Adrenal gland (tissue), 9 donors: ENCODE measurements at regions not wholly inside any gene's neighbourhood (a gene's known extent, or its start where the extent isn't known, plus 50 kb on each side); places are given as distances from the start of the nearest gene placed in this dataset.

ENCODE experiments used
- DNase-seq, 7 donors: peaks; one replicate each; pipeline ENCODE4 v3.0.0-alpha.2; 2019 to 2020
- H3K27ac ChIP-seq, 5 donors: fragments of 200-600 bp; sonication (generic) in 4 of 5; 1 replicate in 3 of 5; 2 replicates in 2 of 5; pipeline versions ENCODE4 v1.5.1 to v1.8.0; 2016 to 2020; ENCODE audit warnings: mild to moderate bottlenecking in 1 of 5
- H3K27me3 ChIP-seq: fragments of 200-600 bp; 2 replicates; pipeline ENCODE4 v1.8.0; 2021
- H3K36me3 ChIP-seq, 2 donors: fragments of 200-600 bp; replicated peaks in 1 of 2; 1 replicate in 1 of 2; 2 replicates in 1 of 2; pipeline versions ENCODE4 v1.5.1 to v1.8.0; 2018 to 2022
- H3K4me1 ChIP-seq, 2 donors: fragments of 200-600 bp; replicated peaks in 1 of 2; 1 replicate in 1 of 2; 2 replicates in 1 of 2; pipeline versions ENCODE4 v1.5.1 to v1.8.0; 2018 to 2021
- H3K4me3 ChIP-seq, 4 donors: fragments of 200-600 bp; sonication (generic) in 3 of 4; one replicate each; pipeline ENCODE4 v1.5.1; 2016 to 2018
- H3K9me3 ChIP-seq, 3 donors: fragments of 200-600 bp; sonication (generic) in 1 of 3; replicated peaks in 1 of 3; 1 replicate in 2 of 3; 2 replicates in 1 of 3; pipeline versions ENCODE4 v1.5.1 to v1.8.0; 2016 to 2021
- POLR2A ChIP-seq, 2 donors: fragments of 450-650 bp; IDR thresholded peaks; one replicate each; pipeline ENCODE4 v1.6.1; 2017; ENCODE audit warnings: antibody characterized with exemption in 2 of 2, mild to moderate bottlenecking in 2 of 2, moderate library complexity in 1 of 2
- WGBS, 4 donors: extraction: QIAGEN DNeasy Blood & Tissue Kit in 2 of 4; methylation state at CpG; one replicate each; pipeline versions ENCODE4 v1.1.5 to v1.1.7; 2013 to 2017; 5-methylcytosine and 5-hydroxymethylcytosine counted together
- intact Hi-C, 2 donors: fragments of 100-400 bp; cut with DNase I; formaldehyde crosslinking; loops; one replicate each; pipeline versions ENCODE4 v1.14.1 to v1.15.0; 2022 to 2023
- TF ChIP-seq, protein P1 (sequence below), 6 experiments: fragments of 450-650 bp in 4 of 6; fragments of 200-600 bp in 2 of 6; sonication (generic) in 1 of 6; IDR thresholded peaks; 1 replicate in 5 of 6; 2 replicates in 1 of 6; pipeline versions ENCODE4 v1.5.1 to v1.8.0; 2016 to 2021; ENCODE audit warnings: antibody characterized with exemption in 6 of 6, mild to moderate bottlenecking in 2 of 6, moderate library complexity in 1 of 6
- donor health status: healthy with polysubstance abuse.
- donor health status: Bipolar disorder and iron deficiency.
- donor health status: DM: yes; HTN: yes; CAD: no.
- donor health status: DM: no; HTN: no; CAD: no.
- donor health status: DM: no; HTN: no; CAD: no.

DNA sequence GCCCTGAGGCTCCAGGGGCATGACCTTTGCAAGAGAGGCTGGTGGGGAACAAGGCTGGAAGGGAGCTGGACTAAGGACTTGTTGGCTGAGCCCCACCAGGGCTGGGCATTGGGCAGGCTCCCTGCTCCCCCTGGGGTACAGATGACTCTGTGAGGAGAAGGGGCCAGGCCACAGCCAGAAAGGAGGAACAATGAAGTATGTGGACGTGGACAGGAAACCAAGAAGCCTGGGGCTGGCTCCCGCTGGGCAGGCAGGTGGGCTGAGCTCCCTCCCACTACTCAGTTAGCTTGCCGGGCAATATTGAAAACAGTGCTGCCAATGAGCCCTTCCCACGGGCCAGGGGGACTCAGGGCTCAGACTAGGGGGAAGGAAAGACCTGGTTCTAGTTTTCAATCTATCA lies 66.1 kb upstream of the SPTLC1 start:
- 56 to 75% (median 69%) methylated on average over 4 of the region's 4 CpGs for WGBS, 4 donors
- Histone ChIP-seq H3K4me3 (no peak overlapping the region), H3K27ac (peak overlapping the region in 1 of 5 donors; percentile 74), H3K27me3 (no peaks in the 10 kb centered on the region), H3K9me3 (no peaks in the 10 kb centered on the region), H3K4me1 (peaks cover 0 to 8% of the 10 kb centered on the region in 2 donors), H3K36me3 (no peaks in the 10 kb centered on the region)
- intact Hi-C loops, result loop anchor here in 1 of 2 donors (5.0 kb wide), 1 partner anchor 569 kb away; no protein-coding TSS in a partner anchor
- DNase-seq, result no peak
- no peak for TF ChIP-seq POLR2A (IDR thresholded peaks at IDR 0.05)
- TF ChIP-seq, protein P1, sequence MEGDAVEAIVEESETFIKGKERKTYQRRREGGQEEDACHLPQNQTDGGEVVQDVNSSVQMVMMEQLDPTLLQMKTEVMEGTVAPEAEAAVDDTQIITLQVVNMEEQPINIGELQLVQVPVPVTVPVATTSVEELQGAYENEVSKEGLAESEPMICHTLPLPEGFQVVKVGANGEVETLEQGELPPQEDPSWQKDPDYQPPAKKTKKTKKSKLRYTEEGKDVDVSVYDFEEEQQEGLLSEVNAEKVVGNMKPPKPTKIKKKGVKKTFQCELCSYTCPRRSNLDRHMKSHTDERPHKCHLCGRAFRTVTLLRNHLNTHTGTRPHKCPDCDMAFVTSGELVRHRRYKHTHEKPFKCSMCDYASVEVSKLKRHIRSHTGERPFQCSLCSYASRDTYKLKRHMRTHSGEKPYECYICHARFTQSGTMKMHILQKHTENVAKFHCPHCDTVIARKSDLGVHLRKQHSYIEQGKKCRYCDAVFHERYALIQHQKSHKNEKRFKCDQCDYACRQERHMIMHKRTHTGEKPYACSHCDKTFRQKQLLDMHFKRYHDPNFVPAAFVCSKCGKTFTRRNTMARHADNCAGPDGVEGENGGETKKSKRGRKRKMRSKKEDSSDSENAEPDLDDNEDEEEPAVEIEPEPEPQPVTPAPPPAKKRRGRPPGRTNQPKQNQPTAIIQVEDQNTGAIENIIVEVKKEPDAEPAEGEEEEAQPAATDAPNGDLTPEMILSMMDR (IDR thresholded peaks at IDR 0.05), result no peak

GRCh38 chr9:92180669-92181181 lies 65.5 kb upstream of the SPTLC1 start:
- 31 to 46% (median 46%) methylated on average over 4 to 7 of the region's 7 CpGs for WGBS, 4 donors
- H3K9me3 ChIP-seq, result no peaks in the 10 kb centered on the region
- peaks cover 0 to 8% of the 10 kb centered on the region in 2 donors for H3K4me1 ChIP-seq
- no peaks in the 10 kb centered on the region for H3K36me3 ChIP-seq
- intact Hi-C loops, result loop anchor here in 1 of 2 donors (5.0 kb wide), 1 partner anchor 568 kb away; no protein-coding TSS in a partner anchor
- H3K27ac ChIP-seq, result peak overlapping the region in 1 of 5 donors; percentile 74
- no peak overlapping the region for H3K4me3 ChIP-seq
- TF ChIP-seq, protein P1 (IDR thresholded peaks at IDR 0.05), result peak in 1 of 6 experiments; percentile 2
- no peak for TF ChIP-seq POLR2A (IDR thresholded peaks at IDR 0.05)
- H3K27me3 ChIP-seq, result no peaks in the 10 kb centered on the region
- peak; percentile 54 to 85 (median 71) for DNase-seq

DNA sequence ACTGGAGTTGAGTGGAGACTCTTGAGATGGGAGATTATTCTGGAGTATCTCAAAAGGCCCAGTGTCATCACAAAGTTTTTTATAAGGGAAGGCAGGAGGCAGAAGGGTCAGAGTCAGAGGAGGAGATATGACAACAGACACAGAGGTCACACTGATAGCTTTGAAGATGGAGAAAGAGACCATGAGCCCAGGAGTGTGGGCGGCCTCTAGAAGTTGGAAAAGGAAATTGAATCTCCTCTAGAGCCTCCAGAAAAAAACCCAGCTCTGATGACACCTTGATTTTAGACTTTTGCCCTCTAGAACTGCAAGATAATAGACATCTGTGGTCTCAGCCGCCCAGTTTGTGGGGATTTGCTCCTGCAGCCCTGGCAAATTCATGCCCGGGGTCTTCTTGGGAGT lies 64.8 kb upstream of the SPTLC1 start:
- no peaks in the 10 kb centered on the region for H3K9me3 ChIP-seq
- H3K36me3 ChIP-seq, result no peaks in the 10 kb centered on the region
- no peaks in the 10 kb centered on the region for H3K27me3 ChIP-seq
- intact Hi-C loops, result loop anchor here in 1 of 2 donors (5.0 kb wide), 1 partner anchor 568 kb away; no protein-coding TSS in a partner anchor
- TF ChIP-seq, protein P1 (IDR thresholded peaks at IDR 0.05), result no peak
- TF ChIP-seq POLR2A (IDR thresholded peaks at IDR 0.05), result no peak
- DNase-seq, result no peak
- WGBS, 4 donors, result 93 to 100% (median 96%) methylated on average over 1 to 3 of the region's 3 CpGs
- peaks cover 0 to 8% of the 10 kb centered on the region in 2 donors for H3K4me1 ChIP-seq
- H3K27ac ChIP-seq, result peak overlapping the region in 1 of 5 donors; percentile 74
- H3K4me3 ChIP-seq, result no peak overlapping the region

DNA sequence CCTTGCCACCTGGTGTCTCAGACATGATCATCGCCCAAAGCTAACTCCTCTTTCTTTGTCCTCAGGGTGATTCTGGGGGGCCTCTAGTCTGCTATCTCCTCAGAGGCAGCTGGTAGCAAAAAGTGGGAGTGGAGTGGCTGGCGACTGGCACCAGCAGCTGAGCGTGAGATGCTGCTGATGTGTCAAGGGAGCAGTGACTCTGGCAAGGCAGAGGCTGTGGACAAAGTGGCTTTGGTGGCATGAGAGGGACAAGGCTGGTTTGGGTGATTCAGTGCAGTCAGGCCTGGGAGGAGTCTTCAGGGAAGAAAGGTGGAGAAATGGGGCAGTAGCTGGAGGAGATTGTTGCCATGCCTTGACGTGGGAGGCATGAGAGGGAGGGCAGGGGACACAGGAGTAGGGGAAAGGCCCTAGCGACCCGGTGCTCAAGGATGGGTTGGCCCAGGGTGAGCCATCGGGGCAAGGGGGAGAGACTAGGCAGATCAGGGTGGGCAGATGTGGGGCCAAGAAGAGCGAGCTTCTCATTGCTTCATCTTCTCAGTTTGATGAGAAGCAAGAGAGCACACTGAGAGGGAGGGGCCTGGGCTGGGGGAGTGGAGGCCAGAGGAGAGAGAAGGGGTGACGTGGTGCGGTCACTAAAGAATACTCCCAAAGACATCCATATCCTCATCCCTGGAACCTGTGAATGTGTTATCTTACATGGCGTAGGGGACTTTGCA lies 64.2 kb upstream of the SPTLC1 start:
- Histone ChIP-seq H3K4me3 (no peak overlapping the region), H3K36me3 (no peaks in the 10 kb centered on the region), H3K27me3 (no peaks in the 10 kb centered on the region), H3K4me1 (peaks cover 0 to 8% of the 10 kb centered on the region in 2 donors), H3K27ac (no peak overlapping the region), H3K9me3 (no peaks in the 10 kb centered on the region)
- intact Hi-C loops, result loop anchor here in 1 of 2 donors (5.0 kb wide), 1 partner anchor 567 kb away; no protein-coding TSS in a partner anchor
- WGBS, 4 donors, result 91 to 94% (median 93%) methylated on average over 11 of the region's 11 CpGs
- DNase-seq, result peak in 1 of 7 donors; percentile 24
- TF ChIP-seq POLR2A (IDR thresholded peaks at IDR 0.05), result no peak
- TF ChIP-seq, protein P1 (IDR thresholded peaks at IDR 0.05), result no peak
